Mesenchymal stem cell (in vitro differentiated cells and primary cell): ENCODE measurements at regions not wholly inside any gene's neighbourhood (a gene's known extent, or its start where the extent isn't known, plus 50 kb on each side); places are given as distances from the start of the nearest gene placed in this dataset.

Source experiments
- DNase-seq: peaks from one replicate; pipeline ENCODE4 v3.0.0-alpha.2; 2013
- H2AFZ ChIP-seq: one replicate; pipeline ENCODE4 v1.6.1; 2013; ENCODE audit warnings: low read depth, mild to moderate bottlenecking, control low read depth, inconsistent platforms, low read length, moderate library complexity
- H2AK5ac ChIP-seq: 2 replicates; pipeline ENCODE4 v1.6.1; 2013; ENCODE audit warnings: low read length, moderate library complexity, mild to moderate bottlenecking, inconsistent platforms; ENCODE audit not compliant: severe bottlenecking
- H2BK120ac ChIP-seq: one replicate; pipeline ENCODE4 v1.6.1; 2013; ENCODE audit warnings: low read depth, mild to moderate bottlenecking, inconsistent platforms, low read length, moderate library complexity
- H2BK12ac ChIP-seq, 2 experiments: one replicate each; pipeline ENCODE4 v1.6.1; 2013; ENCODE audit warnings: inconsistent platforms in 2 of 2, low read length in 2 of 2, mild to moderate bottlenecking in 2 of 2, moderate library complexity in 2 of 2, control low read depth in 1 of 2
- H2BK15ac ChIP-seq: one replicate; pipeline ENCODE4 v1.6.1; 2013; ENCODE audit warnings: mild to moderate bottlenecking, low read depth, inconsistent platforms; ENCODE audit not compliant: poor library complexity, severe bottlenecking
- H2BK5ac ChIP-seq: 2 replicates; pipeline ENCODE4 v1.6.1; 2013; ENCODE audit warnings: low read depth, mild to moderate bottlenecking, low read length, control low read depth, inconsistent platforms; ENCODE audit not compliant: poor library complexity, severe bottlenecking
- H3K14ac ChIP-seq, 2 experiments: one replicate each; pipeline ENCODE4 v1.6.1; 2013; ENCODE audit warnings: inconsistent platforms in 2 of 2, low read length in 2 of 2, control low read depth in 1 of 2, mild to moderate bottlenecking in 1 of 2, moderate library complexity in 1 of 2
- H3K18ac ChIP-seq, 2 experiments: one replicate each; pipeline ENCODE4 v1.6.1; 2013; ENCODE audit warnings: inconsistent platforms in 2 of 2, low read length in 2 of 2, control low read depth in 1 of 2, low read depth in 1 of 2, mild to moderate bottlenecking in 1 of 2
- H3K23ac ChIP-seq, 2 experiments: one replicate each; pipeline ENCODE4 v1.6.1; 2013; ENCODE audit warnings: inconsistent platforms in 2 of 2, low read length in 2 of 2, mild to moderate bottlenecking in 2 of 2, moderate library complexity in 2 of 2, control low read depth in 1 of 2
- H3K27ac ChIP-seq: 2 replicates; pipeline ENCODE4 v1.5.1; 2013; ENCODE audit warnings: mild to moderate bottlenecking, moderate library complexity, low read length, control low read depth, inconsistent platforms; ENCODE audit not compliant: poor library complexity, severe bottlenecking
- H3K27me3 ChIP-seq, 2 experiments: 2 replicates each; pipeline versions ENCODE4 v1.6.1 to v1.7.0; 2013; ENCODE audit warnings: low read length in 2 of 2, mild to moderate bottlenecking in 2 of 2, moderate library complexity in 2 of 2, control low read depth in 1 of 2, inconsistent platforms in 1 of 2; ENCODE audit not compliant: control insufficient read depth in 1 of 2, insufficient read depth in 1 of 2
- H3K36me3 ChIP-seq, 2 experiments: 2 replicates each; pipeline versions ENCODE4 v1.6.1 to v1.7.0; 2013; ENCODE audit warnings: low read length in 2 of 2, control low read depth in 1 of 2, inconsistent platforms in 1 of 2, low read depth in 1 of 2, mild to moderate bottlenecking in 1 of 2; ENCODE audit not compliant: insufficient read depth in 2 of 2, control insufficient read depth in 1 of 2
- H3K4ac ChIP-seq, 2 experiments: one replicate each; pipeline ENCODE4 v1.6.1; 2013; ENCODE audit warnings: inconsistent platforms in 2 of 2, low read length in 2 of 2, mild to moderate bottlenecking in 2 of 2, moderate library complexity in 2 of 2, control low read depth in 1 of 2, low read depth in 1 of 2
- H3K4me1 ChIP-seq: 2 replicates; pipeline ENCODE4 v1.6.1; 2013; ENCODE audit warnings: low read depth, low read length, control low read depth; ENCODE audit not compliant: control insufficient read depth, insufficient read depth
- H3K4me2 ChIP-seq: 2 replicates; pipeline ENCODE4 v1.6.1; 2013; ENCODE audit warnings: low read length, mild to moderate bottlenecking, inconsistent platforms; ENCODE audit not compliant: poor library complexity, severe bottlenecking
- H3K4me3 ChIP-seq, 2 experiments: 2 replicates each; pipeline versions ENCODE4 v1.5.1 to v1.7.0; 2013; ENCODE audit warnings: low read length in 2 of 2, mild to moderate bottlenecking in 2 of 2, control low read depth in 1 of 2, low read depth in 1 of 2; ENCODE audit not compliant: insufficient read depth in 1 of 2
- H3K79me1 ChIP-seq: replicated peaks from 2 replicates; pipeline ENCODE4 v1.6.1; 2013; ENCODE audit warnings: mild to moderate bottlenecking, control low read depth, low read length, inconsistent platforms; ENCODE audit not compliant: poor library complexity, severe bottlenecking
- H3K9ac ChIP-seq: 2 replicates; pipeline ENCODE4 v1.7.0; 2013; ENCODE audit warnings: mild to moderate bottlenecking, low read length, moderate library complexity
- H3K9me3 ChIP-seq: 2 replicates; pipeline ENCODE4 v1.7.0; 2013; ENCODE audit warnings: mild to moderate bottlenecking, low read length; ENCODE audit not compliant: control insufficient read depth
- H4K8ac ChIP-seq: one replicate; pipeline ENCODE4 v1.6.1; 2013; ENCODE audit warnings: inconsistent platforms, mild to moderate bottlenecking, low read length, moderate library complexity
- H4K91ac ChIP-seq: one replicate; pipeline ENCODE4 v1.6.1; 2013; ENCODE audit warnings: mild to moderate bottlenecking, low read length, inconsistent platforms
- WGBS: methylation state at CpG from one replicate; pipeline ENCODE4 v1.1.7; 2013; ENCODE audit warnings: mixed read lengths; 5-methylcytosine and 5-hydroxymethylcytosine counted together

DNA sequence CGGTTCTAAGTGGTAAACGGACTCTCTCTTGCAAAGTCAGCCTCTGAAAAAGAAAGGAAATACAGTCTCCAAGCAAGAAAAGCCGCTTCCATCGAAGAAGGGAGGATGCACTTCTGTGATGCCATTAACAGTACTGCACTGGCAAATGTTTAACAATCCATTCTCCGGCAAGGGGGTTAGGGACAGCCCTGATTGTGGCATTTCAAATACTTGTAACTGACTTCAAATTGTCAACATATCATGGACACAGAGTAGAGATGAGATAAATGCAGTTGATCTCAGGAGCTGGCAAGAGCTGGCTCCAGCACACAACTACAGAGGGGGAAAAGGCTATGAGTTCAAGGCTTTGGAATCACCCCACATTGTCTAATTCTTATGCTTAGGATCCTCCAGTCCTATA, 146.8 kb downstream of the SLC7A11 start:
- no peak overlapping the region for H3K4me3 ChIP-seq
- H3K27ac ChIP-seq: no peak overlapping the region
- no peak overlapping the region for H3K4me2 ChIP-seq
- no peak overlapping the region for H3K14ac ChIP-seq
- H3K36me3 ChIP-seq: no peaks in the 10 kb centered on the region
- H2BK15ac ChIP-seq: no peak overlapping the region
- no peak overlapping the region for H3K23ac ChIP-seq
- no peak overlapping the region for H2AFZ ChIP-seq
- no peak overlapping the region for H3K9ac ChIP-seq
- no peaks in the 10 kb centered on the region for H3K27me3 ChIP-seq
- H3K18ac ChIP-seq: no peak overlapping the region
- 89% methylated on average over 5 of the region's 5 CpGs for WGBS
- H3K4me1 ChIP-seq: no peaks in the 10 kb centered on the region
- no peak for DNase-seq
- H2BK5ac ChIP-seq: no peak overlapping the region
- no peak overlapping the region for H2BK12ac ChIP-seq
- no peak overlapping the region for H3K4ac ChIP-seq
- no peak overlapping the region for H2AK5ac ChIP-seq
- H4K8ac ChIP-seq: no peak overlapping the region
- no peak overlapping the region for H4K91ac ChIP-seq
- no peak overlapping the region for H2BK120ac ChIP-seq
- no peaks in the 10 kb centered on the region for H3K9me3 ChIP-seq
- H3K79me1 ChIP-seq: no peaks in the 10 kb centered on the region

DNA sequence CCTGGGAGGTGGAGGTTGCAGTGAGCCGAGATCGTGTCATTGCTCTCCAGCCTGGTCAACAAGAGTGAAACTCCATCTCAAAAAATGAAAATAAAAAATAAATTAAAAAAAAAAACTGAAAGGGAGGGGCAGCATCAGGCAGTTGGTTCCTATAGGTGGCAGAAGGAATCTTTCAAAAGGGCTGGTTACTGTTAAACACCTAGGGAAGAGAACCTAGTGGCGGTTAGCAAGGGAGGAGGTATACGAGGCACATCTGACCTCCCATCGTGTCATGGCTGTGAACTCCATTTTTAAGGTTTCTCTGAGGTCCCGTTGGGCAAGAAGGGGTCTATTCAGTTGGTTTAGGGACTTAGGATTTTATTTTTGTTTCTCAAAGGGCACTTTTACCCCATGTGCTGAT, 150.1 kb downstream of the SLC7A11 start:
- Histone ChIP-seq H3K27ac (no peak overlapping the region), H3K4me3 (no peak overlapping the region), H3K23ac (no peak overlapping the region), H2AK5ac (no peak overlapping the region), H3K9me3 (no peaks in the 10 kb centered on the region), H3K9ac (no peak overlapping the region), H4K8ac (no peak overlapping the region), H3K27me3 (no peaks in the 10 kb centered on the region), H4K91ac (no peak overlapping the region), H3K4me2 (no peak overlapping the region), H2BK15ac (no peak overlapping the region), H3K79me1 (no peaks in the 10 kb centered on the region), H2BK5ac (no peak overlapping the region), H3K4ac (no peak overlapping the region), H2BK12ac (no peak overlapping the region), H3K4me1 (no peaks in the 10 kb centered on the region), H3K36me3 (no peaks in the 10 kb centered on the region), H2AFZ (no peak overlapping the region), H3K14ac (no peak overlapping the region), H2BK120ac (no peak overlapping the region), H3K18ac (no peak overlapping the region)
- WGBS: 92% methylated on average over 4 of the region's 6 CpGs
- no peak for DNase-seq

DNA sequence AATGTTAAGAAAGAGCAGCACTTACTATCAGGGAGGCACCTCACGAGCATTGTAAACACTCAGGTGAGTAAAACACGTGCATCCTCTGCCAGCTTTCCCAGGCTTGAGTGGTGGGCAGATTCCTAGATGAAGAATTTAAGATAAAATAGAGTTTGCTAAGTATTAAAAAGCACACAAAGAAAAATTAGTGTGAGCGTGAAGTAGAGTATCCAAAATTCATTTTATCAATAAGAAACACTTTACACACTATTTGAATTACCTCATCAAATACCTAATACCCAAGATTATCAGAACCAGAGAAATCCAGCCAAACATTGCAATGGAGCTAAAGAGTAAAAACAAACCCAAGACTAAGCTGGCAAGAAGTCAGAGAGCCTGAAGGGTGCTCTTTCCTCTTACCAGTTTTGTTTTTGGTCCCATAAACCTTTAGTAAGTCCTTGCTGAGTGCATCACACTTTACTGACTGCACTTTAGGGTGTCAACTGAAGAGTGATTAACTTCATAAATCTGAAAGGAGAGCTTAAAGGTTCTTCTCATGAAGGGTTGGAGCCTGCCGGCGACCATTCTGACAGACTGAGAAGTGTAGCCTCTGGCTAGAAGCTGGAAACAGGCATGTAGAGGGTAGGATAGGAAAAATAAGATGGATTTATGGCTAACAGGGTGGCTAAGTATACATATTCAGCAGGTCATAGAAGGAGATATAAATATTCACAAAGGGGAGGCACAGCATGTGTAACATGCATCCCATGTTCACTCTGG, 151.1 kb downstream of the SLC7A11 start:
- Histone ChIP-seq H3K4me3 (no peak overlapping the region), H3K14ac (no peak overlapping the region), H2AK5ac (no peak overlapping the region), H3K4ac (no peak overlapping the region), H2BK120ac (no peak overlapping the region), H2BK12ac (no peak overlapping the region), H3K36me3 (no peaks in the 10 kb centered on the region), H2BK15ac (no peak overlapping the region), H3K79me1 (no peaks in the 10 kb centered on the region), H3K9me3 (no peaks in the 10 kb centered on the region), H3K18ac (no peak overlapping the region), H2BK5ac (no peak overlapping the region), H3K4me1 (no peaks in the 10 kb centered on the region), H2AFZ (no peak overlapping the region), H4K91ac (no peak overlapping the region), H3K23ac (no peak overlapping the region), H3K27me3 (no peaks in the 10 kb centered on the region), H4K8ac (no peak overlapping the region), H3K4me2 (no peak overlapping the region), H3K27ac (no peak overlapping the region), H3K9ac (peak overlapping the region; percentile 56)
- 73% methylated on average over 5 of the region's 5 CpGs for WGBS
- DNase-seq: no peak

DNA sequence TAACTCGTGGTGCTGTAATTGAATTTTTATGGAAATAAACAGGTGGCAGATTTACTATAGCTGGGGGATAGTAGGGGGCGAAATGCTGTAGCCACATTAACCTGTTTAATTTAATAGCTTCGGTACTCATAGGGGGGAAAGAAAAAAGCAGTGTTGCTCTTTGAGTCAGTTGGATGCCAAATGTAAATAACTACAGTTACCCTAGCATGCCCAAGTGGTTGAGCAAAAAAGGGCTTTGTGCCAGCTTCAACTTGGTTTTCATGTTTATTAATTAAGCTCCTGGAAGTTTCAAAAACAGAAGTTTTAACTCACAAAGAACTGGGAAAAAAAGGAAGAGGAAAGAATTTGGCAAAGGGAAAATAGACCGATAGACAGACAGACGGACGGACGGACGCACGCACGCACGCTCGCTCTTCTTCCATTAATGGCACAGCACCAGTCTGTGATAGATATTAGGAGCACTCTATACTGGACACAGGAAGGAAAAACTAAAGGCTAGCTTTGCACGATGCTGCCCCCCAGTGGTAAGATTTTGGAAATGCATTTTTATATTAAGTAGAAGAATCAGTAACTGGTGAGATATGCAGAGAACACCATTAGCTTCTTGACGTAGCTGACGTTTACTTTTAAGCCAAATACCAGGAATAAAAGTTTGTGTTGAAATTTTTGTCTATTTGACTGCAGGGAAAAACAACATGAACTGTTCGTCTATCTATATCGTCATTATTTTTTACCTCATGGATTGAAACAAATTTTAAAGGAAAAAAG, 151.8 kb downstream of the SLC7A11 start:
- peak; percentile 83 for DNase-seq
- WGBS: 44% methylated on average over 13 of the region's 17 CpGs
- H3K4ac ChIP-seq: no peak overlapping the region
- peak overlapping the region; percentile 56 for H3K9ac ChIP-seq
- H4K91ac ChIP-seq: no peak overlapping the region
- no peak overlapping the region for H2AFZ ChIP-seq
- H2BK12ac ChIP-seq: no peak overlapping the region
- no peaks in the 10 kb centered on the region for H3K4me1 ChIP-seq
- H3K9me3 ChIP-seq: no peaks in the 10 kb centered on the region
- no peak overlapping the region for H2BK5ac ChIP-seq
- H3K4me2 ChIP-seq: peak overlapping the region; percentile 44
- no peak overlapping the region for H2BK15ac ChIP-seq
- H3K23ac ChIP-seq: no peak overlapping the region
- no peak overlapping the region for H3K27ac ChIP-seq
- H3K79me1 ChIP-seq: no peaks in the 10 kb centered on the region
- H3K18ac ChIP-seq: no peak overlapping the region
- no peaks in the 10 kb centered on the region for H3K36me3 ChIP-seq
- no peak overlapping the region for H2BK120ac ChIP-seq
- peak overlapping the region in 1 of 2 experiments; percentile 60 for H3K4me3 ChIP-seq
- H3K27me3 ChIP-seq: no peaks in the 10 kb centered on the region
- H4K8ac ChIP-seq: no peak overlapping the region
- no peak overlapping the region for H3K14ac ChIP-seq
- H2AK5ac ChIP-seq: no peak overlapping the region
